Panc1 (cell line): ENCODE measurements at regions not wholly inside any gene's neighbourhood (a gene's known extent, or its start where the extent isn't known, plus 50 kb on each side); places are given as distances from the start of the nearest gene placed in this dataset.

Experiments used
- POLR2AphosphoS5 ChIP-seq: IDR thresholded peaks from 2 replicates; pipeline ENCODE4 v1.6.1; 2012; ENCODE audit warnings: mild to moderate bottlenecking, low read depth, low read length, moderate library complexity
- TCF7L2 ChIP-seq: IDR thresholded peaks from 2 replicates; pipeline ENCODE4 v1.6.1; 2011; ENCODE audit warnings: mild to moderate bottlenecking, low read depth, low read length, inconsistent platforms
- TF ChIP-seq, protein P1 (sequence below): fragments of 450-650 bp; IDR thresholded peaks from 2 replicates; pipeline ENCODE4 v1.5.1; 2017; ENCODE audit warnings: mild to moderate bottlenecking

- TF ChIP-seq, protein P1, sequence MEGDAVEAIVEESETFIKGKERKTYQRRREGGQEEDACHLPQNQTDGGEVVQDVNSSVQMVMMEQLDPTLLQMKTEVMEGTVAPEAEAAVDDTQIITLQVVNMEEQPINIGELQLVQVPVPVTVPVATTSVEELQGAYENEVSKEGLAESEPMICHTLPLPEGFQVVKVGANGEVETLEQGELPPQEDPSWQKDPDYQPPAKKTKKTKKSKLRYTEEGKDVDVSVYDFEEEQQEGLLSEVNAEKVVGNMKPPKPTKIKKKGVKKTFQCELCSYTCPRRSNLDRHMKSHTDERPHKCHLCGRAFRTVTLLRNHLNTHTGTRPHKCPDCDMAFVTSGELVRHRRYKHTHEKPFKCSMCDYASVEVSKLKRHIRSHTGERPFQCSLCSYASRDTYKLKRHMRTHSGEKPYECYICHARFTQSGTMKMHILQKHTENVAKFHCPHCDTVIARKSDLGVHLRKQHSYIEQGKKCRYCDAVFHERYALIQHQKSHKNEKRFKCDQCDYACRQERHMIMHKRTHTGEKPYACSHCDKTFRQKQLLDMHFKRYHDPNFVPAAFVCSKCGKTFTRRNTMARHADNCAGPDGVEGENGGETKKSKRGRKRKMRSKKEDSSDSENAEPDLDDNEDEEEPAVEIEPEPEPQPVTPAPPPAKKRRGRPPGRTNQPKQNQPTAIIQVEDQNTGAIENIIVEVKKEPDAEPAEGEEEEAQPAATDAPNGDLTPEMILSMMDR, result no peak
- TF ChIP-seq TCF7L2 (no peak), POLR2AphosphoS5 (no peak)
Observed at GRCh38 chr19:28019901-28020300, 1193.0 kb downstream of the UQCRFS1 start.
